Body of pancreas (tissue), 4 donors: ENCODE measurements at regions not wholly inside any gene's neighbourhood (a gene's known extent, or its start where the extent isn't known, plus 50 kb on each side); places are given as distances from the start of the nearest gene placed in this dataset.

Source experiments
- POLR2A ChIP-seq, 3 donors: fragments of 450-650 bp; IDR thresholded peaks; one replicate each; pipeline ENCODE4 v1.6.1; 2016; ENCODE audit warnings: antibody characterized with exemption in 3 of 3, mild to moderate bottlenecking in 2 of 3
- TF ChIP-seq, protein P1 (sequence below), 7 experiments: fragments of 450-650 bp in 4 of 7; fragments of 200-600 bp in 3 of 7; sonication (generic) in 3 of 7; IDR thresholded peaks; one replicate each; pipeline ENCODE4 v1.5.1; 2016 to 2019; ENCODE audit warnings: antibody characterized with exemption in 7 of 7

DNA sequence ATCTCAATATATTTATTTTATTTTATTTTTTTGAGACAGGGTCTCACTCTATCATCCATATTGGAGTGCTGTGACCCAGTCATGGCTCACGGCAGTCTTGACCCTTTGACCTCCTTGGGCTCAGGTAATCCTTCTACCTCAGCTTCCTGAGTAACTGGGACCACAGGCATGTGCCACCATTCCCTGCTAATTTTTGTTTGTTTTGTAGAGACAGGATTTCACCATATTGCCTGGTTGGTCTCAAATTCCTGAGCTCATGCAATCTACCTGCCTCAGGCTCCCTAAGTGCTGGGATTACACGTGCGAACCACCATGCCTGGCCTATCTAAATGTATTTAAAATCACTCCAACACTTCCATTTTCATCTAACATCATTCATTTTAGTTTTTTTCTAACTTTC lies 190.5 kb upstream of the CHD1 start:
- TF ChIP-seq, protein P1, sequence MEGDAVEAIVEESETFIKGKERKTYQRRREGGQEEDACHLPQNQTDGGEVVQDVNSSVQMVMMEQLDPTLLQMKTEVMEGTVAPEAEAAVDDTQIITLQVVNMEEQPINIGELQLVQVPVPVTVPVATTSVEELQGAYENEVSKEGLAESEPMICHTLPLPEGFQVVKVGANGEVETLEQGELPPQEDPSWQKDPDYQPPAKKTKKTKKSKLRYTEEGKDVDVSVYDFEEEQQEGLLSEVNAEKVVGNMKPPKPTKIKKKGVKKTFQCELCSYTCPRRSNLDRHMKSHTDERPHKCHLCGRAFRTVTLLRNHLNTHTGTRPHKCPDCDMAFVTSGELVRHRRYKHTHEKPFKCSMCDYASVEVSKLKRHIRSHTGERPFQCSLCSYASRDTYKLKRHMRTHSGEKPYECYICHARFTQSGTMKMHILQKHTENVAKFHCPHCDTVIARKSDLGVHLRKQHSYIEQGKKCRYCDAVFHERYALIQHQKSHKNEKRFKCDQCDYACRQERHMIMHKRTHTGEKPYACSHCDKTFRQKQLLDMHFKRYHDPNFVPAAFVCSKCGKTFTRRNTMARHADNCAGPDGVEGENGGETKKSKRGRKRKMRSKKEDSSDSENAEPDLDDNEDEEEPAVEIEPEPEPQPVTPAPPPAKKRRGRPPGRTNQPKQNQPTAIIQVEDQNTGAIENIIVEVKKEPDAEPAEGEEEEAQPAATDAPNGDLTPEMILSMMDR (IDR thresholded peaks at IDR 0.05), result no peak
- TF ChIP-seq POLR2A (IDR thresholded peaks at IDR 0.05), result no peak
